OCI-LY1 (cell line): ENCODE measurements at regions not wholly inside any gene's neighbourhood (a gene's known extent, or its start where the extent isn't known, plus 50 kb on each side); places are given as distances from the start of the nearest gene placed in this dataset.
"Not testable (repeated sequence)": the region's sequence is repeated elsewhere in the genome, so short reads cannot be mapped to it uniquely, and the experiment has no call there.

Experiments used
- H2AFZ ChIP-seq: fragments of 200-600 bp; sonication (generic), shearing (Covaris generic); 2 replicates; pipeline ENCODE4 v1.6.0; 2014; ENCODE audit warnings: antibody characterized with exemption, mild to moderate bottlenecking, low read length
- H3F3A ChIP-seq: fragments of 200-600 bp; sonication (generic), shearing (Covaris generic); 2 replicates; pipeline ENCODE4 v1.6.0; 2014; ENCODE audit warnings: mild to moderate bottlenecking, antibody characterized with exemption, low read length, moderate library complexity; ENCODE audit not compliant: insufficient read depth
- H3K27ac ChIP-seq: fragments of 200-600 bp; sonication (generic); 2 replicates; pipeline ENCODE4 v1.5.1; 2014; ENCODE audit warnings: low read length, mixed run types, mild to moderate bottlenecking, low read depth; ENCODE audit not compliant: poor library complexity, severe bottlenecking
- H3K27me3 ChIP-seq: fragments of 200-600 bp; sonication (generic); 2 replicates; pipeline ENCODE4 v1.6.0; 2014; ENCODE audit warnings: antibody characterized with exemption, mild to moderate bottlenecking, low read length, moderate library complexity; ENCODE audit not compliant: insufficient read depth
- H3K36me3 ChIP-seq: fragments of 200-600 bp; sonication (generic); 2 replicates; pipeline ENCODE4 v1.6.1; 2014; ENCODE audit warnings: mild to moderate bottlenecking, antibody characterized with exemption, low read length, moderate library complexity, mixed read lengths; ENCODE audit not compliant: insufficient read depth
- H3K4me1 ChIP-seq: fragments of 200-600 bp; sonication (generic); 2 replicates; pipeline ENCODE4 v1.5.1; 2014; ENCODE audit warnings: mild to moderate bottlenecking, low read length, moderate library complexity; ENCODE audit not compliant: insufficient read depth, severe bottlenecking
- H3K4me2 ChIP-seq: fragments of 200-600 bp; sonication (generic), shearing (Covaris generic); 2 replicates; pipeline ENCODE4 v1.6.1; 2014; ENCODE audit warnings: low read length
- H3K4me3 ChIP-seq: fragments of 200-600 bp; sonication (generic); 2 replicates; pipeline ENCODE4 v1.5.1; 2014; ENCODE audit warnings: low read length, low read depth, mild to moderate bottlenecking, mixed read lengths; ENCODE audit not compliant: poor library complexity, severe bottlenecking
- H3K79me2 ChIP-seq: fragments of 200-600 bp; shearing (Covaris generic); 2 replicates; pipeline ENCODE4 v1.6.1; 2016; ENCODE audit warnings: mixed run types, low read length, mixed read lengths; ENCODE audit not compliant: insufficient read depth
- H3K9ac ChIP-seq: fragments of 200-600 bp; sonication (generic), shearing (Covaris generic); 2 replicates; pipeline ENCODE4 v1.6.1; 2014; ENCODE audit warnings: mild to moderate bottlenecking, low read length, mixed read lengths
- H3K9me2 ChIP-seq: fragments of 200-600 bp; sonication (generic), shearing (Covaris generic); 2 replicates; pipeline ENCODE4 v1.6.1; 2014; ENCODE audit warnings: low read depth, mild to moderate bottlenecking, low read length, mixed read lengths
- H3K9me3 ChIP-seq: fragments of 200-600 bp; shearing (Covaris generic); 2 replicates; pipeline ENCODE4 v1.6.1; 2014; ENCODE audit warnings: low read length, mixed read lengths
- H4K20me1 ChIP-seq: fragments of 200-600 bp; sonication (generic), shearing (Covaris generic); 2 replicates; pipeline ENCODE4 v1.6.0; 2016; ENCODE audit warnings: mild to moderate bottlenecking, low read length; ENCODE audit not compliant: insufficient read depth
- EZH2 ChIP-seq: fragments of 200-600 bp; sonication (generic), shearing (Covaris generic); IDR thresholded peaks from 2 replicates; pipeline ENCODE4 v1.8.0; 2017; ENCODE audit warnings: borderline replicate concordance, mixed run types, mild to moderate bottlenecking, antibody characterized with exemption, low read length, moderate library complexity, mixed read lengths
- TF ChIP-seq, protein P1 (sequence below): fragments of 200-600 bp; sonication (generic), shearing (Covaris generic); IDR thresholded peaks from 2 replicates; pipeline ENCODE4 v1.5.1; 2017; ENCODE audit warnings: mild to moderate bottlenecking, antibody characterized with exemption, low read length, moderate library complexity, mixed read lengths

DNA sequence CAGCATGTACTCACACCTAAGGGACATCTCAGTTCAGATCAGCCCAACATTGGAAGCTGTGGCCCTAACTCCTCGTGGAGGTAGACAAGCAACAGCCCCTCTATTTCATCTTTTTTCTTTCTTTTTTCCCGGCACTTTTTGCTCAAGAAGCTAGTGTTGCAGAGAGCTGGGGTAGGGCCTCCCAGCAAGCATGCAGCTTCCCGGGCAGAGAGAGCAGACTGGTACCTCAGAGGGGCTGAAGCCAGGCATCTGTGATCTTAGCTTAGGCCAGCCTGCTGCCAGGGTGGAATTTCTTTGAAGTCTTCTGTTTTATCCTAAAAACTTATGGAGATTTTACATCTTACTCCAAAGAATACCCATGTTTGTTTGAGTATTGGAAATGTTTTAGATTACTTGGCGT lies 195.4 kb downstream of the C16orf95 start:
- Histone ChIP-seq H3K9me2 (no peaks in the 10 kb centered on the region), H3K27ac (no peak overlapping the region), H3K9me3 (no peaks in the 10 kb centered on the region), H4K20me1 (no peaks in the 10 kb centered on the region), H2AFZ (no peak overlapping the region), H3K4me1 (no peaks in the 10 kb centered on the region), H3F3A (no peaks in the 10 kb centered on the region), H3K36me3 (no peaks in the 10 kb centered on the region), H3K27me3 (peaks cover 5% of the 10 kb centered on the region; the same call in 1 of the 2 replicates), H3K4me3 (no peak overlapping the region), H3K9ac (no peak overlapping the region), H3K79me2 (no peaks in the 10 kb centered on the region), H3K4me2 (no peak overlapping the region)
- no peak for TF ChIP-seq EZH2
- TF ChIP-seq, protein P1, sequence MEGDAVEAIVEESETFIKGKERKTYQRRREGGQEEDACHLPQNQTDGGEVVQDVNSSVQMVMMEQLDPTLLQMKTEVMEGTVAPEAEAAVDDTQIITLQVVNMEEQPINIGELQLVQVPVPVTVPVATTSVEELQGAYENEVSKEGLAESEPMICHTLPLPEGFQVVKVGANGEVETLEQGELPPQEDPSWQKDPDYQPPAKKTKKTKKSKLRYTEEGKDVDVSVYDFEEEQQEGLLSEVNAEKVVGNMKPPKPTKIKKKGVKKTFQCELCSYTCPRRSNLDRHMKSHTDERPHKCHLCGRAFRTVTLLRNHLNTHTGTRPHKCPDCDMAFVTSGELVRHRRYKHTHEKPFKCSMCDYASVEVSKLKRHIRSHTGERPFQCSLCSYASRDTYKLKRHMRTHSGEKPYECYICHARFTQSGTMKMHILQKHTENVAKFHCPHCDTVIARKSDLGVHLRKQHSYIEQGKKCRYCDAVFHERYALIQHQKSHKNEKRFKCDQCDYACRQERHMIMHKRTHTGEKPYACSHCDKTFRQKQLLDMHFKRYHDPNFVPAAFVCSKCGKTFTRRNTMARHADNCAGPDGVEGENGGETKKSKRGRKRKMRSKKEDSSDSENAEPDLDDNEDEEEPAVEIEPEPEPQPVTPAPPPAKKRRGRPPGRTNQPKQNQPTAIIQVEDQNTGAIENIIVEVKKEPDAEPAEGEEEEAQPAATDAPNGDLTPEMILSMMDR, result no peak

DNA sequence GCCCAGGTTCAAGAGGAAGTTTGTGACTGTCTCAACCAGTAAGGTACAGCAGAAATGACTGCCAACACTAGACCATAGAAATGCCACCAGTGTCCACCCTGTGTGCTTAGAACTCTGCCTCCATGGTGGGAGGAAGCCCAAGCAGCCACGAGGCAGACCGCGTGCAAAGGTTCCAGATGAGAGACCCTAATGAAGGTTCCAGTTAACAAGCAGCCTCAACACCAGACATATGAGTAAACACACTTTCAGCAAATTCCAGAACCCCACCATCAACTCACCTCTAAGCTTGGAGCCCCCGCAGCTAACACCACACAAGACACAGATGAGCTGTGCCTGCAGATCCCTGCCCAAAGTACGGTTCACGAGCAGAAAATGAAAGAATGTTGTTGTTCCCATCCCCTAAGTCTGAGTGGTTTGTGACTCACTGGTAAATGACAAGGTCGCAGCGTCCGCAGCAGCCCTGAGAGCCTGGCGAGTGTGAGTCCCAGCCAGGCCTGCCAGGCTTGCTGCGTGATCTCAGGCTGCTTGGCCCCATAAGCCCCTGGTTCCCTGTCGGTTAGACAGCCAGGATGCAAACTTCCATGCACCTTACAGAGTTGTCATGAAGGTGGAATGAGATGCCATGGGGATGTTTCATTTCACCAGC lies 193.7 kb downstream of the C16orf95 start:
- no peaks in the 10 kb centered on the region for H3K9me2 ChIP-seq
- no peaks in the 10 kb centered on the region for H4K20me1 ChIP-seq
- H3K4me2 ChIP-seq, result no peak overlapping the region
- H3K27ac ChIP-seq, result no peak overlapping the region
- no peaks in the 10 kb centered on the region for H3K4me1 ChIP-seq
- no peaks in the 10 kb centered on the region for H3F3A ChIP-seq
- no peak overlapping the region for H3K4me3 ChIP-seq
- no peaks in the 10 kb centered on the region for H3K9me3 ChIP-seq
- H3K27me3 ChIP-seq, result no peaks in the 10 kb centered on the region
- H2AFZ ChIP-seq, result no peak overlapping the region
- no peak overlapping the region for H3K9ac ChIP-seq
- H3K79me2 ChIP-seq, result no peaks in the 10 kb centered on the region
- H3K36me3 ChIP-seq, result no peaks in the 10 kb centered on the region
- TF ChIP-seq, protein P1, result no peak
- TF ChIP-seq EZH2, result no peak

DNA sequence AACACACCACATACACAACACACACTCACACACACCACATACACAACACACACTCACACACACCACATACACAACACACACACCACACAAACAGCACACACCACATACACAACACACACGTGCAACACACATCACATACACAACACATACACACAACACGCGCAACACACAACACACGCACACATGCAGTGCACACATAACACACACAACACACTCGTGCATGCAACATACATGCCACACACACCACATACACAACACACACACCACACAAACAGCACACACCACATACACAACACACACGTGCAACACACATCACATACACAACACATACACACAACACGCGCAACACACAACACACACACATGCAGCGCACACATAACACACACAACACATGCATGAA lies 192.8 kb downstream of the C16orf95 start:
- not testable (repeated sequence) for H3K27me3 ChIP-seq

More for the DNA sequence above, 192.8 kb downstream of the C16orf95 start:
- H3K4me1 ChIP-seq, H3K4me2 ChIP-seq, H3F3A ChIP-seq, H3K27ac ChIP-seq, H4K20me1 ChIP-seq, H3K9me2 ChIP-seq, H3K9ac ChIP-seq, H3K4me3 ChIP-seq, H3K79me2 ChIP-seq, H3K36me3 ChIP-seq, H3K9me3 ChIP-seq, H2AFZ ChIP-seq: not testable (repeated sequence)
